Erythroblast (primary cell): ENCODE measurements at regions not wholly inside any gene's neighbourhood (a gene's known extent, or its start where the extent isn't known, plus 50 kb on each side); places are given as distances from the start of the nearest gene placed in this dataset.

Source experiments
- DNase-seq, 2 experiments: peaks; one replicate each; lab custom pipeline; 2025; lab: John Stamatoyannopoulos, UW
- GATA1 ChIP-seq: IDR thresholded peaks from 2 replicates; pipeline ENCODE4 v1.6.1; 2011; ENCODE audit warnings: low read depth, mild to moderate bottlenecking, control low read depth, low read length, moderate library complexity
- POLR2A ChIP-seq: IDR thresholded peaks from 2 replicates; pipeline ENCODE4 v1.6.1; 2011; ENCODE audit warnings: mild to moderate bottlenecking, low read length

GRCh38 chr5:105413406-105413990 lies 1850.9 kb upstream of the NUDT12 start:
- DNase-seq = no peak
- TF ChIP-seq POLR2A (no peak), GATA1 (no peak)

- no peak for DNase-seq
- TF ChIP-seq GATA1 = no peak
- TF ChIP-seq POLR2A = no peak
These were observed 1847.1 kb upstream of the NUDT12 start for GRCh38 chr5:105409695-105410094.

GRCh38 chr5:105407200-105407599 lies 1844.6 kb upstream of the NUDT12 start:
- no peak for TF ChIP-seq GATA1
- no peak for TF ChIP-seq POLR2A

GRCh38 chr5:105397749-105398148 lies 1835.2 kb upstream of the NUDT12 start:
- no peak for DNase-seq
- no peak for TF ChIP-seq GATA1
- TF ChIP-seq POLR2A = no peak

More at GRCh38 chr5:105407200-105407599, 1844.6 kb upstream of the NUDT12 start:
- DNase-seq = no peak

DNA sequence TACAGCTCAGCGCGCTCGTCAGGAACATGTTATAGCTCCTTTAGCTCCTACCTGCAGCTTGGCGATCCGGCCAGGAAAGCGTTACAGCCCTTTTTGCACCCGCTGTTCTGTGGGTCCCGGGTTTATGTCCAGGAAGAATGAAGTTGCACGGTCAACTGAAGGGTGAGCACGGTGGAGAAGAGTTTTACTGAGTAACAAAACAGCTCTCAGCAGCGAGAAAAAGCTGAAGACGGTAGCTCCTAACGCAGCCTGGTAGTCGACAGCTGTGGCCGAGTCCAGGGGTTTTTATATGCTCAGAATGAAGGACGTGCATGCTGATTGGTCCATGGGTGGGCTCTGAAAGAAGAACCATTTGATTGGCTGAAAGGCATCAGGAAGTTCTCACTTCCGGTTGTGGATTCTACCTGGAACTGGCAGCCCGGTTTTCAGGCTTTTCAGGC lies 1830.1 kb upstream of the NUDT12 start:
- DNase-seq = no peak
- no peak for TF ChIP-seq POLR2A
- TF ChIP-seq GATA1 = no peak

DNA sequence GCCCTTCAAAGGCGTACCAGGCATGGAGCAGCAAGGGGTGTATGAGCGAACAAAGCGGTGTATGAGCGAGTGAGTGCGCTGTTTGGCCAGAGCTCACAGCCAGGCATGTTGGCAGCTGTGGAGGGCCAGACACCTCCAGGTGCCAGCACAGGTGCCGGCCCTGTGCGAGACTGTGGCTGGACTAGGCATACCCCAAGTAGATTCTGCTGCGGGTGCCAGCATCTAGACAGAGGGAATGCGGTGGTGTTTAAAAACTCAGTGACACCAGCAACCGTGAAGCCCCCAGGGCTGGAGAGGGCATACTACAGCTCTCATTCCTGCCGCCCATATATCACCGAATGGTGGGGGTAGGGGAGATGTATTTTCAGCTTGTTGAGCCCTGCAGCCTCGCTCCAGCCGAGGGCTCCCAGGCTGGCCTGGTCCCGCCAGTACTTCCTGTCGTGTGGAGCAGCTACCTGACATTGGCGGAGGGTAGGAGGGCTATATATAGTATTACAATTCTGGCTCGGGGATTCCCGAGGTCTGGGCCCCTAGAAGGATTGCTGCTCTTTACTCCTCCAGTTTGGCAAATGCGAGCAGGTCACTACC lies 1829.6 kb upstream of the NUDT12 start:
- no peak for TF ChIP-seq POLR2A
- TF ChIP-seq GATA1 = no peak

DNA sequence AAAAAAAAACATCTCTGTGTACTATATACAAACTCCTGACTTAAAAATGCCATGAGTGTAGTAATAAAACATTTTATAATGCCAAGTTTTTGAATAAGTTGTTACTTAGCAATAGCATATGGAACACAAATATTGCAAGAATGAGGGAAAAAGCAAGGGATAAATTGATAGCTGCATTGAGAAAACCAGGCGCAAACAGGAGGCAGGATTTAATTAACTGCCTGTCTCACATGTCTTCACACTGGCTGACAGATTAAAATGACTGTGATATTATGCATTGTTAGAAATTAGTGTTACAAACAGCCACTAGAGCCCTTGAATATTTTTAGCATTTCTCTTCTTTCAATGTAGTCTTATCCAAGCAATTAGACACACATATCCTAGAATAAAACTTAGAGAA lies 1817.5 kb upstream of the NUDT12 start:
- TF ChIP-seq GATA1 (no peak), POLR2A (no peak)
- no peak for DNase-seq

More for the DNA sequence above, 1829.6 kb upstream of the NUDT12 start:
- DNase-seq = no peak

DNA sequence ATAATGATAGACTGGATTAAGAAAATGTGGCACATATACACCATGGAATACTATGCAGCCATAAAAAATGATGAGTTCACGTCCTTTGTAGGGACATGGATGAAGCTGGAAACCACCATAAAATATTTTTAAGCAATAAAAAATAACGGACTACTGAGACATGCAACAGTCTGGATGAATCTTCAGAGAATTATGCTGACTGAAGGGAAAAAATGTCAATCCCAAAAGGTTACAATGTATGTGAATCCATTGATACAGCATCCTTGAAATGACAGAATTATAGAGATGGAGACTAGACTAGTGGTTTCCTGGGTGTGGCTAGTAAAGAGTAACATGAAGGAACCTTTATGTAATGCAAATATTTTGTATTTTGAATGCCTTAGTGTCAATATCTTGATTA lies 1808.6 kb upstream of the NUDT12 start:
- TF ChIP-seq GATA1 = no peak
- TF ChIP-seq POLR2A = no peak
- no peak for DNase-seq

- DNase-seq = peak; percentile 5 to 41
- no peak for TF ChIP-seq POLR2A
- no peak for TF ChIP-seq GATA1
These were observed 1788.0 kb upstream of the NUDT12 start for GRCh38 chr5:105350486-105351140.

GRCh38 chr5:105331558-105331957 lies 1769.0 kb upstream of the NUDT12 start:
- no peak for DNase-seq
- TF ChIP-seq POLR2A (no peak), GATA1 (no peak)

DNA sequence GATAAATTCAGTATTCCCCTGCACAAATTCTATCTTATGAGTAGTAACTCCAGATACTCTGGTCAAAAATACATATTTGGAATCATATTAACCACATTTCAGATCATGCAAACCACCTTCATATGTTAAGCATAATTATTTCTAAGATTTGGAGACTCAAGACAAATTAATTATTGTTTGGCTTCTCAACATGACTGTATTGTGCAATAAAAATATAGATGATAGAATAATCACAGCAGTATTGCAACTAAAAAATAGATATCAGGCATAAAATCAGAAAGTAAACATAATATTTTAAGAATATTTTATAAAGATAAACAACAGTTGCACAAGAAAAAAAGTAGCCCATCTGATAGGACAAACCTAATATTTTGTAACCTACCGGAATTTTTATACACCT lies 1767.6 kb upstream of the NUDT12 start:
- DNase-seq = no peak
- TF ChIP-seq GATA1 = no peak
- TF ChIP-seq POLR2A = no peak

GRCh38 chr5:105304859-105305258 lies 1742.3 kb upstream of the NUDT12 start:
- DNase-seq = no peak
- TF ChIP-seq POLR2A (no peak), GATA1 (no peak)

DNA sequence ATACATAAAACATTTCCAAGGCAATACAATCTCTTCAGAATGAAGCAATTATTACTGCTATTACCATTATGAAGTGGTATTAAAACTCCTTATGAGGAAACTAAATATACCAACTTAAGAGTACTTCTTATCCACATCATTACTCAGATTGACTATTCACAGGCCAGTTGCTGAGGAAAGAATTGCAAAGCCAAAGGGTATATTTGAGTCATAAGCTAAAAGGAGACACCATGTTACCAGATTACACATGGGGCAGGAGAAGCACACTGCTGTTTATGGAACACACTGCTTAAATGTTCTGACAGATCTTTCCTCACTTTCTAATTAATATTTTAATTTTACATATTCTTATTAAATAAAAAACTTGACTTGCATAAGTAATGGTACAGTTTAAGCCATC lies 1726.4 kb upstream of the NUDT12 start:
- TF ChIP-seq GATA1 (no peak), POLR2A (no peak)
- no peak for DNase-seq

- DNase-seq = no peak
- no peak for TF ChIP-seq POLR2A
- no peak for TF ChIP-seq GATA1
These were observed 1720.5 kb upstream of the NUDT12 start for GRCh38 chr5:105283134-105283533.
